SHP77 treated with DMSO at 0.1 percent for 48 hours (cell line): ENCODE measurements at regions not wholly inside any gene's neighbourhood (a gene's known extent, or its start where the extent isn't known, plus 50 kb on each side); places are given as distances from the start of the nearest gene placed in this dataset.

Source experiments
- DNase-seq: peaks from one replicate; lab custom pipeline; 2025; lab: John Stamatoyannopoulos, UW

- peak; percentile 19 for DNase-seq
Observed at GRCh38 chr11:130711193-130711592, 205.1 kb downstream of the SNX19 start.

- DNase-seq: no peak
Observed at GRCh38 chr11:130712480-130712879, 203.8 kb downstream of the SNX19 start.

- no peak for DNase-seq
Observed at GRCh38 chr11:130715085-130715876, 201.0 kb downstream of the SNX19 start.

GRCh38 chr11:130715877-130716220, 200.4 kb downstream of the SNX19 start:
- no peak for DNase-seq

GRCh38 chr11:130718120-130718519, 198.2 kb downstream of the SNX19 start:
- no peak for DNase-seq

GRCh38 chr11:130719220-130719915, 196.9 kb downstream of the SNX19 start:
- DNase-seq: no peak

GRCh38 chr11:130720232-130721022, 195.9 kb downstream of the SNX19 start:
- no peak for DNase-seq

- DNase-seq: no peak
Observed at GRCh38 chr11:130721023-130721681, 195.1 kb downstream of the SNX19 start.

- DNase-seq: no peak
Observed at GRCh38 chr11:130721736-130722135, 194.5 kb downstream of the SNX19 start.

- DNase-seq: no peak
Observed at GRCh38 chr11:130722401-130722800, 193.9 kb downstream of the SNX19 start.

GRCh38 chr11:130725421-130726233, 190.7 kb downstream of the SNX19 start:
- DNase-seq: no peak

GRCh38 chr11:130726234-130727037, 189.8 kb downstream of the SNX19 start:
- DNase-seq: no peak

GRCh38 chr11:130727157-130728119, 188.8 kb downstream of the SNX19 start:
- DNase-seq: no peak

GRCh38 chr11:130728185-130729180, 187.8 kb downstream of the SNX19 start:
- DNase-seq: no peak

- no peak for DNase-seq
Observed at GRCh38 chr11:130729193-130729592, 187.1 kb downstream of the SNX19 start.

- no peak for DNase-seq
Observed at GRCh38 chr11:130729678-130730300, 186.5 kb downstream of the SNX19 start.

GRCh38 chr11:130731401-130731800, 184.9 kb downstream of the SNX19 start:
- DNase-seq: no peak

GRCh38 chr11:130732476-130732875, 183.8 kb downstream of the SNX19 start:
- no peak for DNase-seq
